ENCODE measurements at regions not wholly inside any gene's neighbourhood (a gene's known extent, or its start where the extent isn't known, plus 50 kb on each side); places are given as distances from the start of the nearest gene placed in this dataset.

DNA sequence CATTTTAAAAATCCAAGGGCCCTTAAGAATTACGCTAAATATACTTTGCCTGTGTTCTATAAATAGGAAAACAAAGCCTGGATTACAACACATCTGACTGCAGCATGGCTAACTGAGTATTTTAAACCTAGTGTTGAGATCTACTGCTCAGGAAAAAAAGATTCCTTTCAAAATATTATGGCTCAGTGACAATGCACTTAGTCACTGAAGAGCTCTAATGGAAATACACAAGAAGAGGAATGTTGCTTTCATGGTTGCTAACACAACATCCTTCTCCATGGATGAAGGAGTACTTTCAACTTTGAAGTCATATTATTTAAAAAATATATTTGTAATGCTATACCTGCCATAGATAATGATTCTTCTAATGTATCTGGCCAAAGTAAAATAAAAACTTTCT lies 248.3 kb upstream of the NEGR1 start:
- no peak for TF ChIP-seq POLR2A (IDR thresholded peaks at IDR 0.05; ENCODE audit: low read depth, low read length)
- no peak for TF ChIP-seq PAX5 (IDR thresholded peaks at IDR 0.05; ENCODE audit: insufficient read depth, low read length, severe bottlenecking)
- TF ChIP-seq POLR2AphosphoS5 (IDR thresholded peaks at IDR 0.05; ENCODE audit: low read depth, low read length) = no peak
- TF ChIP-seq SPI1 (IDR thresholded peaks at IDR 0.05; ENCODE audit: low read depth, low read length) = no peak
- no peak for TF ChIP-seq POU2F2 (IDR thresholded peaks at IDR 0.05; ENCODE audit: low read depth, low read length)
- TF ChIP-seq TAF1 (IDR thresholded peaks at IDR 0.05; ENCODE audit: low read depth, low read length) = no peak
